ENCODE measurements at regions not wholly inside any gene's neighbourhood (a gene's known extent, or its start where the extent isn't known, plus 50 kb on each side); places are given as distances from the start of the nearest gene placed in this dataset.

DNA sequence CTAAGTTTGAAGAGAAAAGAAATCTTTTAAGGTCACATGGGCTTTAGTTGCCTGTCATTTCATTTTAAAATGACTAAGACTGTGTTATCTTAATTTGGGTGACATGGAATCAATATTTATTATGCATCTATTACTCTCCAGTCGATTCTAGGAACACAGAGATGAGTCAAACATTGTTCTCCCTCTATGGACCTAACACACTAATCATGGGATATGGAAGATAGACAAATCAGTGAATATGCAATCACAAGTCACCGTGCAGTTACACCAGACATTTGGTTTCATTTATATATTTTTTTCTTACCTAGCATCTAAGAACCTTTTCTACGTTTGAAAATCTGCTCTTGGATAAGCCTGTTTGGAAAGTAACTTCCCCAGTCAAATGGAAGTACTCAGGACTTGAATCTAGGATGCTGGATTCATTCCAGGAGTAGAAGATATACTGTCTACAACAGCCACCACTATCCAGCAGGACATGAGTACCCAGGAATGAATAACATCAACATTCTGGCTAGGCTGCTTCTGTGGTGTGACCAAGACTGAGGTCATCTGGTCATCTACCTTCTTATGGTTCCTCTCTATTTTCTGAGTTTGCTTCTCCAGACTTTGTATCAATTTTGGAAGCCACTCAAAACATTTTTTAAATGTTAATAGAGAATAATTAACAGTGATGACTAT lies 902.9 kb upstream of the LRRN3 start:
- Histone ChIP-seq H3K4me1 (no peaks in the 10 kb centered on the region), H3K27me3 (no peaks in the 10 kb centered on the region), H3K9me3 (ENCODE audit: low read depth) (no peaks in the 10 kb centered on the region), H3K9ac (no peak overlapping the region), H3K4me2 (no peak overlapping the region), H2AFZ (replicated peaks) (no peak overlapping the region), H3K79me2 (ENCODE audit: low read depth) (no peaks in the 10 kb centered on the region), H3K4me3 (no peak overlapping the region), H3K36me3 (no peaks in the 10 kb centered on the region), H3F3A (ENCODE audit: low read depth) (no peaks in the 10 kb centered on the region), H4K20me1 (ENCODE audit: low read depth) (no peaks in the 10 kb centered on the region), H3K27ac (no peak overlapping the region)
- TF ChIP-seq EZH2phosphoT487 (IDR thresholded peaks at IDR 0.05): no peak
- no peak for TF ChIP-seq EZH2 (IDR thresholded peaks at IDR 0.05)
- TF ChIP-seq, protein P1, sequence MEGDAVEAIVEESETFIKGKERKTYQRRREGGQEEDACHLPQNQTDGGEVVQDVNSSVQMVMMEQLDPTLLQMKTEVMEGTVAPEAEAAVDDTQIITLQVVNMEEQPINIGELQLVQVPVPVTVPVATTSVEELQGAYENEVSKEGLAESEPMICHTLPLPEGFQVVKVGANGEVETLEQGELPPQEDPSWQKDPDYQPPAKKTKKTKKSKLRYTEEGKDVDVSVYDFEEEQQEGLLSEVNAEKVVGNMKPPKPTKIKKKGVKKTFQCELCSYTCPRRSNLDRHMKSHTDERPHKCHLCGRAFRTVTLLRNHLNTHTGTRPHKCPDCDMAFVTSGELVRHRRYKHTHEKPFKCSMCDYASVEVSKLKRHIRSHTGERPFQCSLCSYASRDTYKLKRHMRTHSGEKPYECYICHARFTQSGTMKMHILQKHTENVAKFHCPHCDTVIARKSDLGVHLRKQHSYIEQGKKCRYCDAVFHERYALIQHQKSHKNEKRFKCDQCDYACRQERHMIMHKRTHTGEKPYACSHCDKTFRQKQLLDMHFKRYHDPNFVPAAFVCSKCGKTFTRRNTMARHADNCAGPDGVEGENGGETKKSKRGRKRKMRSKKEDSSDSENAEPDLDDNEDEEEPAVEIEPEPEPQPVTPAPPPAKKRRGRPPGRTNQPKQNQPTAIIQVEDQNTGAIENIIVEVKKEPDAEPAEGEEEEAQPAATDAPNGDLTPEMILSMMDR (IDR thresholded peaks at IDR 0.05): no peak
- H3K27me3 Mint-ChIP-seq (ENCODE audit: insufficient read depth, low read depth): no peaks in the 10 kb centered on the region
- H3K27ac Mint-ChIP-seq: no peak overlapping the region
- H3K36me3 Mint-ChIP-seq: no peaks in the 10 kb centered on the region
- H3K4me1 Mint-ChIP-seq: no peaks in the 10 kb centered on the region
- peaks cover 8% of the 10 kb centered on the region for H3K9me3 Mint-ChIP-seq
- H3K4me3 Mint-ChIP-seq: no peak overlapping the region
- no peak for DNase-seq (ENCODE audit: low spot score)

DNA sequence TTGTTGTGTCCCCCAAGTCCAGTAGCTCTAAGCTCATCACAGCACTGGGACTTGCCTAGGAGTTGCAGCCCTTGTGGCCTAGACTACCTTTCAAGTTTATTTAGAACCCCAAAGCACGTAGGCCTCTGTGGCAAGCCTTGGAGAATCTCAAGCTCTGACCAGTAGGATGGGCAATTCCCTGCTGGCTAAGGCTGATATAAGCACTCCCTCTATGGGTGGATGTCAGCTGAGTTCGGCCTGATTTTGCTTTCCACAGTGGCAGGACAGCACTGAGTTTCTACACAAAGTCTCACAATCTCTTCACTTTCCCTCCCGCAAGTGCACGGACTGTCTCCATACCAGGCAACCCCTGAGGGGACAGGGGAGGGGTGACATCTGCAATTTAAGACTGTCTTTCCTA lies 886.4 kb upstream of the LRRN3 start:
- H3K27me3 Mint-ChIP-seq (ENCODE audit: insufficient read depth, low read depth): no peaks in the 10 kb centered on the region
- Histone ChIP-seq H4K20me1 (ENCODE audit: low read depth) (no peaks in the 10 kb centered on the region), H3K79me2 (ENCODE audit: low read depth) (no peaks in the 10 kb centered on the region), H3K36me3 (no peaks in the 10 kb centered on the region), H3K4me1 (no peaks in the 10 kb centered on the region), H3K9me3 (ENCODE audit: low read depth) (no peaks in the 10 kb centered on the region), H2AFZ (replicated peaks) (peak overlapping the region; percentile 89), H3F3A (ENCODE audit: low read depth) (no peaks in the 10 kb centered on the region), H3K4me2 (no peak overlapping the region), H3K9ac (no peak overlapping the region), H3K27ac (no peak overlapping the region), H3K4me3 (no peak overlapping the region), H3K27me3 (no peaks in the 10 kb centered on the region)
- TF ChIP-seq, protein P1 (IDR thresholded peaks at IDR 0.05): peak; percentile 53
- no peak for TF ChIP-seq EZH2 (IDR thresholded peaks at IDR 0.05)
- no peaks in the 10 kb centered on the region for H3K4me1 Mint-ChIP-seq
- peak; percentile 53 for DNase-seq (ENCODE audit: low spot score)
- H3K4me3 Mint-ChIP-seq: no peak overlapping the region
- H3K36me3 Mint-ChIP-seq: no peaks in the 10 kb centered on the region
- peaks cover 2% of the 10 kb centered on the region for H3K9me3 Mint-ChIP-seq
- H3K27ac Mint-ChIP-seq: no peak overlapping the region

DNA sequence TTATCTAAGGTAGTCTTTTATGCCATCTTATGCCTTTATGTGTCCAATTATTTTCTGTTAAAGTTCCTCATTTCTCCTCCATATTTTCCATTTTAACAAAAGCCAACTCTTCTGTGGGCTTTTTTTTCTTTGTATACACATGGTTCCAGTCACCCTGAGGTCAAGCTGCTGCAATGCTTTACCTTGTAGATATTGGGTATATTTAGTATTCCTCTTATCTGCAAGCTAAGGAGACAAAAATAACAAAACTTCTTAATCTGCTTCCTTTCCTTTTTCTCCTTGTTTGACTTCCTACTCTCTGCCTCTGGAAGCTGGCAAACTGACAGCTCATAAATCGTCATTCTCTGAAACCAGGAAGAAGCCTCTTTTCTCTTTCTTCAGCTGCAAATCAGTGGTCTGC lies 885.0 kb upstream of the LRRN3 start:
- no peak overlapping the region for H3K4me3 Mint-ChIP-seq
- no peaks in the 10 kb centered on the region for H3K36me3 Mint-ChIP-seq
- TF ChIP-seq EZH2phosphoT487 (IDR thresholded peaks at IDR 0.05): no peak
- TF ChIP-seq, protein P1 (IDR thresholded peaks at IDR 0.05): no peak
- no peak for TF ChIP-seq EZH2 (IDR thresholded peaks at IDR 0.05)
- Histone ChIP-seq H2AFZ (replicated peaks) (no peak overlapping the region), H3K4me1 (no peaks in the 10 kb centered on the region), H3K27ac (no peak overlapping the region), H3K79me2 (ENCODE audit: low read depth) (no peaks in the 10 kb centered on the region), H3K4me3 (no peak overlapping the region), H3K36me3 (no peaks in the 10 kb centered on the region), H3K27me3 (no peaks in the 10 kb centered on the region), H4K20me1 (ENCODE audit: low read depth) (no peaks in the 10 kb centered on the region), H3F3A (ENCODE audit: low read depth) (no peaks in the 10 kb centered on the region), H3K4me2 (no peak overlapping the region), H3K9ac (no peak overlapping the region), H3K9me3 (ENCODE audit: low read depth) (no peaks in the 10 kb centered on the region)
- H3K27me3 Mint-ChIP-seq (ENCODE audit: insufficient read depth, low read depth): no peaks in the 10 kb centered on the region
- no peaks in the 10 kb centered on the region for H3K9me3 Mint-ChIP-seq
- DNase-seq (ENCODE audit: low spot score): no peak
- H3K27ac Mint-ChIP-seq: no peak overlapping the region
- H3K4me1 Mint-ChIP-seq: no peaks in the 10 kb centered on the region

All from neural progenitor cell (in vitro differentiated cells).